ENCODE measurements at regions not wholly inside any gene's neighbourhood (a gene's known extent, or its start where the extent isn't known, plus 50 kb on each side); places are given as distances from the start of the nearest gene placed in this dataset.

- no peak for DNase-seq
Observed at GRCh38 chr18:39935598-39935997, 2019.4 kb upstream of the PIK3C3 start.

- DNase-seq: no peak
Observed at GRCh38 chr18:39918847-39919246, 2036.2 kb upstream of the PIK3C3 start.

GRCh38 chr18:39913672-39914366 is 2041.2 kb upstream of the PIK3C3 start:
- DNase-seq: no peak

- DNase-seq: no peak
Observed at GRCh38 chr18:39911716-39912115, 2043.3 kb upstream of the PIK3C3 start.

- no peak for DNase-seq
Observed at GRCh38 chr18:39909706-39910105, 2045.3 kb upstream of the PIK3C3 start.

- no peak for DNase-seq
Observed at GRCh38 chr18:39886136-39886535, 2068.9 kb upstream of the PIK3C3 start.

- no peak for DNase-seq
Observed at GRCh38 chr18:39872651-39873050, 2082.4 kb upstream of the PIK3C3 start.

GRCh38 chr18:39871961-39872360 is 2083.1 kb upstream of the PIK3C3 start:
- no peak for DNase-seq

- DNase-seq: no peak
Observed at GRCh38 chr18:39870591-39870990, 2084.4 kb upstream of the PIK3C3 start.

GRCh38 chr18:39863916-39864315 is 2091.1 kb upstream of the PIK3C3 start:
- no peak for DNase-seq

GRCh38 chr18:39862341-39862740 is 2092.7 kb upstream of the PIK3C3 start:
- DNase-seq: no peak

- no peak for DNase-seq
Observed at GRCh38 chr18:39854291-39854690, 2100.7 kb upstream of the PIK3C3 start.

- DNase-seq: no peak
Observed at GRCh38 chr18:39846265-39846664, 2108.8 kb upstream of the PIK3C3 start.

- DNase-seq: no peak
Observed at GRCh38 chr18:39845631-39846030, 2109.4 kb upstream of the PIK3C3 start.

GRCh38 chr18:39845106-39845505 is 2109.9 kb upstream of the PIK3C3 start:
- no peak for DNase-seq

GRCh38 chr18:39843546-39843945 is 2111.5 kb upstream of the PIK3C3 start:
- no peak for DNase-seq

- no peak for DNase-seq
Observed at GRCh38 chr18:39842366-39842914, 2112.6 kb upstream of the PIK3C3 start.

GRCh38 chr18:39841482-39842365 is 2113.3 kb upstream of the PIK3C3 start:
- peak; percentile 12 for DNase-seq

GRCh38 chr18:39840856-39841481 is 2114.1 kb upstream of the PIK3C3 start:
- DNase-seq: no peak

GRCh38 chr18:39840406-39840805 is 2114.6 kb upstream of the PIK3C3 start:
- DNase-seq: no peak

- DNase-seq: no peak
Observed at GRCh38 chr18:39839782-39840181, 2115.3 kb upstream of the PIK3C3 start.

- DNase-seq: no peak
Observed at GRCh38 chr18:39838831-39839230, 2116.2 kb upstream of the PIK3C3 start.

- DNase-seq: no peak
Observed at GRCh38 chr18:39835303-39836030, 2119.6 kb upstream of the PIK3C3 start.
